ENCODE measurements at regions not wholly inside any gene's neighbourhood (a gene's known extent, or its start where the extent isn't known, plus 50 kb on each side); places are given as distances from the start of the nearest gene placed in this dataset.

DNA sequence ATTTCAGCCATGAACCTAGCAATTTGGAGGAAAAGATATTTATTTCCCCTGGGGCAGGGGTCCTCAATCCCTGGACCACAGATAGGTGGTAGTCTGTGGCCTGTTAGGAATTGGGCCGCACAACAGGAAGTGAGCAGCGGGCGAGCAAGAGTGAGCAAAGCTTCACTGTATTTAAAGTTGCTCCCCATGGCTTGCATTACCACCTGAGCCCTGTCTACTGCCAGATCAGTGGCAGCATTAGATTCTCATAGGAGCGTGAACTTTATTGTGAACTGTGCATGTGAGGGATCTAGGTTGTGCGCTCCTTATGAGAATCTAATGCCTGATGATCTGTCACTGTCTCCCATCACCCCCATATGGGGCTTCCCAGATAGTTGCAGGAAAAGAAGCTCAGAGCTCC, 127.6 kb downstream of the ICOS start:
- Histone ChIP-seq H3K4me1 (no peaks in the 10 kb centered on the region), H3K27ac (no peak overlapping the region), H3K4me3 (no peak overlapping the region), H3K9me3 (no peaks in the 10 kb centered on the region), H3K36me3 (no peaks in the 10 kb centered on the region), H3K27me3 (no peaks in the 10 kb centered on the region)
- no peak for TF ChIP-seq POLR2AphosphoS5 (IDR thresholded peaks at IDR 0.05)
- TF ChIP-seq, protein P1, sequence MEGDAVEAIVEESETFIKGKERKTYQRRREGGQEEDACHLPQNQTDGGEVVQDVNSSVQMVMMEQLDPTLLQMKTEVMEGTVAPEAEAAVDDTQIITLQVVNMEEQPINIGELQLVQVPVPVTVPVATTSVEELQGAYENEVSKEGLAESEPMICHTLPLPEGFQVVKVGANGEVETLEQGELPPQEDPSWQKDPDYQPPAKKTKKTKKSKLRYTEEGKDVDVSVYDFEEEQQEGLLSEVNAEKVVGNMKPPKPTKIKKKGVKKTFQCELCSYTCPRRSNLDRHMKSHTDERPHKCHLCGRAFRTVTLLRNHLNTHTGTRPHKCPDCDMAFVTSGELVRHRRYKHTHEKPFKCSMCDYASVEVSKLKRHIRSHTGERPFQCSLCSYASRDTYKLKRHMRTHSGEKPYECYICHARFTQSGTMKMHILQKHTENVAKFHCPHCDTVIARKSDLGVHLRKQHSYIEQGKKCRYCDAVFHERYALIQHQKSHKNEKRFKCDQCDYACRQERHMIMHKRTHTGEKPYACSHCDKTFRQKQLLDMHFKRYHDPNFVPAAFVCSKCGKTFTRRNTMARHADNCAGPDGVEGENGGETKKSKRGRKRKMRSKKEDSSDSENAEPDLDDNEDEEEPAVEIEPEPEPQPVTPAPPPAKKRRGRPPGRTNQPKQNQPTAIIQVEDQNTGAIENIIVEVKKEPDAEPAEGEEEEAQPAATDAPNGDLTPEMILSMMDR (IDR thresholded peaks at IDR 0.05) = no peak
- TF ChIP-seq POLR2A (IDR thresholded peaks at IDR 0.05) = no peak
- TF ChIP-seq EP300 (IDR thresholded peaks at IDR 0.05) = no peak
- intact Hi-C loops (cut with DNase I) = no loop called here
- DNase-seq = no peak
- 95 to 98% methylated on average over 5 of the region's 5 CpGs for WGBS, 2 donors

DNA sequence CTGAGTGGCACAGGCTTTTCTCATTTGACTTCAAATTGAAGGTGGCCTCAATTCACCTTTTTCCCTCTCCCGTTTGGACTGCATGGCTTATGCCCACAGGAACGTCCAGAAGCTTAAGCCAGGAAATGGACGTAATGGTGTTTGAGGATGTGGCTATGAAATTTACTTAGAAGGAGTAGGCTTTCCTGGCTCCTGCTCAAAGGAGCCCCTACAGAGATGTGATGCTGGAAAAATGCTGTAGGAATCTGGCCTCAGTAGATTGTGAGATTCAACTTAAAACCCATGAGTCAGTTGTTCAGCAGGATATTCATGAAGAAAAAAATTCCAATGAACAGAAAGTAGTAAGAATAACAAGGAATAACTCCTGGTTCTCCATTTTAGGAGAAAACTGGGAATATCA, 129.0 kb downstream of the ICOS start:
- no peaks in the 10 kb centered on the region for H3K36me3 ChIP-seq

DNA sequence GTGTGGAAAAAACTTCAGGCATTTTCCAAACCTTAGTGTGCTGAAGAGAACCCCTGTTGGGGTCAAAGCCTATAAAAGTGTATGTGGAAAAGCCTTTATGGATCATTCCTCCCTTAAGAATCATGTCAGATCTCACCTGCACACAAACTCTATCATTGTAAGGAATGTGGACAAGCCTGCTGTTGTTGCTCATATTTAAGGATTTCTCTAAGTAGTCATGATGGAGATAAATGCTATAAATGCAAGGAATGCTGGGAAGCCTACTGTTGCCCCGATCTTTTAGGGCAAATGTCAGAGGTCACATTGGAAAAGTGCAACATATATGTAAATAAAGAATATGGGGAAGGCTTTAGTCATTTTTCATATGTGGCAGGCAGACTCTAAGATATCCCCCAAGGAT, 129.5 kb downstream of the ICOS start:
- intact Hi-C loops (cut with DNase I) = no loop called here
- 58 to 70% methylated on average over 1 of the region's 1 CpG for WGBS, 2 donors
- DNase-seq = no peak
- Histone ChIP-seq H3K27ac (no peak overlapping the region), H3K27me3 (no peaks in the 10 kb centered on the region), H3K9me3 (no peaks in the 10 kb centered on the region), H3K4me1 (no peaks in the 10 kb centered on the region), H3K4me3 (no peak overlapping the region), H3K36me3 (no peaks in the 10 kb centered on the region)
- no peak for TF ChIP-seq POLR2A (IDR thresholded peaks at IDR 0.05)
- no peak for TF ChIP-seq POLR2AphosphoS5 (IDR thresholded peaks at IDR 0.05)
- no peak for TF ChIP-seq EP300 (IDR thresholded peaks at IDR 0.05)

More for the DNA sequence above, 129.0 kb downstream of the ICOS start:
- DNase-seq = no peak
- TF ChIP-seq POLR2A (IDR thresholded peaks at IDR 0.05) (no peak), POLR2AphosphoS5 (IDR thresholded peaks at IDR 0.05) (no peak), EP300 (IDR thresholded peaks at IDR 0.05) (no peak)
- TF ChIP-seq, protein P1 (IDR thresholded peaks at IDR 0.05) = no peak
- Histone ChIP-seq H3K27me3 (no peaks in the 10 kb centered on the region), H3K27ac (no peak overlapping the region), H3K4me1 (no peaks in the 10 kb centered on the region), H3K9me3 (no peaks in the 10 kb centered on the region), H3K4me3 (no peak overlapping the region)
- intact Hi-C loops (cut with DNase I) = no loop called here
- WGBS, 2 donors = 81 to 89% methylated on average over 3 of the region's 3 CpGs

DNA sequence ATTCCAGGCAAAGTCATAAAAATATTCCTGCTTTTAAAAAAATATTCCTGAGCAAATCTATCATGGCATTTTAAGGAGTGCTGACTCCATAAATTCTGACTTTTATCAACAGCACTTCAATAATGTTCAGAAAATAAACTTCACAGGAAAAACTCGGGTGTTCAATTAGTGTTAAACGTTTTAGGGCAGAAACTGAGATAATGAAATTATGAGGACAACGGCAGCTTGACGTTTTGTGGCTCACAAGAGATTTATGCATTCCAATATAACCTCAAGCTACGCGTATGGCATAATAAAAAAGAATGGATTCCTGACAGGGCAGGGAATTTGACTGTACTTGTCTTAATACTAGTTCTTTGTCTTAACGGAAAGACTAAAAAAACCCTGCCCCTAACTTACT, 133.2 kb downstream of the ICOS start:
- H3K27me3 ChIP-seq = no peaks in the 10 kb centered on the region
- H3K9me3 ChIP-seq = no peaks in the 10 kb centered on the region
- 18 to 56% methylated on average over 7 of the region's 7 CpGs for WGBS, 2 donors
- H3K36me3 ChIP-seq = no peaks in the 10 kb centered on the region
- intact Hi-C loops (cut with DNase I) = no loop called here
- no peak overlapping the region for H3K4me3 ChIP-seq
- DNase-seq = no peak
- TF ChIP-seq POLR2A (IDR thresholded peaks at IDR 0.05) (no peak), EP300 (IDR thresholded peaks at IDR 0.05) (no peak)
- TF ChIP-seq, protein P1 (IDR thresholded peaks at IDR 0.05) = no peak
- peaks cover 0 to 13% (median 9%) of the 10 kb centered on the region in 4 donors for H3K4me1 ChIP-seq
- H3K27ac ChIP-seq = no peak overlapping the region

DNA sequence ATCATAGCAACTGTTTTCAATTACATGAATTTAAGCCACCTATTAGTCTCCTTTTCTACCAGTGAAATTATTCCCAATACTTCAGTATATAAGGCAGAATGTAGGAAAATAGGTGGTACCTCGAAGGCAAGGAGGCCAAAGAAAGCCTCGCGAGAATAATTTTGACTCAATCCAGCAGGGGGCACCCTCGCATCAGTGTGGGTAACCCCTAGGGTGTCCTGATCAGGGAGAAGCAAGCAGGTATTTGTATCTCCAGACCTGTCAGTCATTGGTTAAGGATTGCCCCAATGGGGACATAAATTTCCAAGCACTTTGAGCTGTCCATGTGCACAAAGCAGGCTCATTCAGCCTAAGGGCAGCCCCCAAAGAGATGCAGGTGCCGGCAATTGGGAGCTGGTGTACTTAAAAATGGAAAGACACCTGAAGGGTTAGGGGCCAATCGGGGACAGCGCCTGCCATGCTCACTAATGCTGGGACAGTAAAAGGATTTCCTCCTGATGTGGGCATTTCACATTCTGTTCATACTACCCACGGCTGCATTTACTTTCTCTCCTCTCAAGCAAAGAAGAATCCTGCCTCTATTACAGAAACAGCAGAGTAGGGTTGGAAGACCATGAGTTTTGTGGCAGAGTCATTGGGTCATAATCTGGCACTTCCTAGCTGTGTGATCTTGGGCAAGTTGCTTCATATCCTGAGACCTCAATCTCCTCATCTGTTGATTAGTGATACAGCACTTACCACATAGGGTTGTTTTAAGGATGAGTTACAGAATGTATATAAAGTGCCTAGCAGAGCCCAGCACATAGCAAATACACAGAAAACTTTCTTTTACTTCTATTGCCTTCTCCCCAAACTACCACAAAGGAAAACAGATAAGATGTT, 136.1 kb downstream of the ICOS start:
- peaks cover 0 to 15% (median 13%) of the 10 kb centered on the region in 4 donors for H3K4me1 ChIP-seq
- 71 to 76% methylated on average over 8 of the region's 8 CpGs for WGBS, 2 donors
- H3K27ac ChIP-seq = no peak overlapping the region
- no peaks in the 10 kb centered on the region for H3K9me3 ChIP-seq
- no peaks in the 10 kb centered on the region for H3K27me3 ChIP-seq
- no peak for TF ChIP-seq POLR2AphosphoS5 (IDR thresholded peaks at IDR 0.05)
- TF ChIP-seq, protein P1 (IDR thresholded peaks at IDR 0.05) = peak in 3 of 4 experiments; percentile 18 to 43 (median 34)
- H3K36me3 ChIP-seq = no peaks in the 10 kb centered on the region
- no peak overlapping the region for H3K4me3 ChIP-seq
- intact Hi-C loops (cut with DNase I) = no loop called here
- no peak for DNase-seq
